Motor neuron (in vitro differentiated cells): ENCODE measurements at regions not wholly inside any gene's neighbourhood (a gene's known extent, or its start where the extent isn't known, plus 50 kb on each side); places are given as distances from the start of the nearest gene placed in this dataset.

ENCODE experiments used
- ATAC-seq, 8 experiments: fragments of 200-7000 bp; cut with Tn5 transposase; replicated peaks in 6 of 8; 2 replicates each; pipeline ENCODE4 v1.8.0; 2021; ENCODE audit warnings: mild to moderate bottlenecking in 8 of 8, moderate library complexity in 8 of 8
- H3K27ac ChIP-seq, 2 donors: fragments of 250-450 bp; sonication (Bioruptor Pico); 2 replicates each; pipeline ENCODE4 v1.9.0; 2021; ENCODE audit warnings: antibody characterized with exemption in 2 of 2, mild to moderate bottlenecking in 2 of 2, moderate library complexity in 1 of 2
- H3K4me1 ChIP-seq, 2 donors: fragments of 250-450 bp; sonication (Bioruptor Pico); replicated peaks in 1 of 2; 2 replicates each; pipeline ENCODE4 v1.6.1; 2021; ENCODE audit warnings: antibody characterized with exemption in 2 of 2, mild to moderate bottlenecking in 2 of 2, moderate library complexity in 1 of 2
- H3K4me3 ChIP-seq, 5 donors: fragments of 250-450 bp; sonication (Bioruptor Pico); 2 replicates each; pipeline ENCODE4 v1.9.0; 2021; ENCODE audit warnings: antibody characterized with exemption in 5 of 5, mild to moderate bottlenecking in 5 of 5, moderate library complexity in 4 of 5
- WGBS, 10 experiments: fragments of 450-650 bp; shearing (Covaris generic); methylation state at CpG; one replicate each; pipeline ENCODE4 v1.0.0; 2022; 5-methylcytosine and 5-hydroxymethylcytosine counted together
- in situ Hi-C, 9 experiments: fragments of 400-800 bp; cut with MboI; loops; one replicate each; pipeline ENCODE4 v1.15.0; 2021; ENCODE audit warnings: low sequenced_read_pairs in 9 of 9, low pct_unique_long_range_greater_than_20kb in 2 of 9; ENCODE audit not compliant: unreplicated experiment in 9 of 9

DNA sequence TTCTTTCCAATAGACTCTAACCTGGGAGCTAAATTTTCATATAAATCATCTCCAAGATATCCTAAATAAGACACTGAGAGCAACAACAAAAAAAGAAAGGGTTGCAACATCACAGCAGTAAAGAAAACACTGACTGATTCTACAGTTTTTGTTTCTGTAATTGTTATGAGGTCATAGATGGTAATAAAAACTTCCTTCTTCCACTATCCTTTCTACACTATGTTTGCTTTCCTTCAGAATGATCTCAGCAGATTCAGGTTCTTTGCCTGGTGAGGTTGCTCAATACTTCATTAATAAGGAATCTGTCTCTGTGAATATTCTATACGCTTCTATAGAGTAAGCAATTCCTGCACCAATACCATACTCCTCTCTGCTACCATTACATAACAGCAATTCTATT lies 835.6 kb upstream of the GRAMD2B start:
- 50 to 100% (median 100%) methylated on average over 1 of the region's 1 CpG; no CpG with 5 or more reads in 2 of the 10 experiments for WGBS, 10 experiments
- in situ Hi-C loops, result no loop called here
- ATAC-seq, result no peak
- Histone ChIP-seq H3K4me3 (no peak overlapping the region), H3K4me1 (no peaks in the 10 kb centered on the region), H3K27ac (no peak overlapping the region)

DNA sequence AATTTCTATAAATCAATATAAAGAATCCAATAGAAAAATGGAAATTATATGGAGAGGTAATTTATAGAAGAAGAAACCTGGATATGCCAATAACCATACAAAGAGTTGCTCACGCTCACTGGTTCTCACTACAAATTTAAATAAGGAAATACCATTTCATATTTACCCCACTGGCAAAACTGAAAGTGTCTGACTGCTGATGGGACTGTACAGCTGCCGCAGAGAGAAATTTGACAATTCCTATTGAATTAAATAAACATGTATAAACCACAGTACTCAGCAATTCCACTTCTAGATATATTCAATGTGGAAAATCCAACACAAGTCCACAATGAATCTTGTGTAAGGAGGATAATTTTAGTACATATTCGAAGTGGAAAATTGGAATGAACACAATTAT lies 830.4 kb upstream of the GRAMD2B start:
- no peak overlapping the region for H3K27ac ChIP-seq
- H3K4me1 ChIP-seq, result no peaks in the 10 kb centered on the region
- no peak for ATAC-seq
- in situ Hi-C loops, result no loop called here
- WGBS, 10 experiments, result 13 to 100% (median 79%) methylated on average over 1 to 3 of the region's 3 CpGs
- H3K4me3 ChIP-seq, result no peak overlapping the region

DNA sequence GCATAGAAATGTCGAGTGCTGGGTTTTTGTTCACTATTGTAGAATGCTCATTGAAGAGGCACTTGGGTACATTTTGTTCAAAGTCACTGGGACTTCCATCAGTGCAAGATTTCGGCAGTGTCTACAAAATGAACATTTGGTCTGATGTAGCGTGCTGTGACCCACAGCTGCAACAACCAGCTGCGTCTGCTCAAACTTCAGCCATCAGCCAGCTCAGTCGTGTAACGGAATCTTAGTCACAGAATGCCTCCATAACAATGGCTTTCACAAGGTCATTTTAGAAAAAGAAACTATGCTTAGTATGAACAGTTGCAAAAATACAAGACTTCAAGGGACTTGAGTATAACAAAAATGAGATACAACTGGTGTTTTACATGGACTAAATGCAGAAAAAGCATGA lies 828.1 kb upstream of the GRAMD2B start:
- 16 to 93% (median 61%) methylated on average over 1 to 6 of the region's 6 CpGs for WGBS, 10 experiments
- Histone ChIP-seq H3K4me1 (no peaks in the 10 kb centered on the region), H3K27ac (no peak overlapping the region), H3K4me3 (no peak overlapping the region)
- no peak for ATAC-seq
- in situ Hi-C loops, result no loop called here

- 74 to 100% (median 92%) methylated on average over 1 to 3 of the region's 3 CpGs; no CpG with 5 or more reads in 3 of the 10 experiments for WGBS, 10 experiments
- no peak overlapping the region for H3K27ac ChIP-seq
- H3K4me3 ChIP-seq, result no peak overlapping the region
- in situ Hi-C loops, result no loop called here
- no peak for ATAC-seq
- peaks cover 0 to 7% of the 10 kb centered on the region in 2 donors for H3K4me1 ChIP-seq
These were observed 827.4 kb upstream of the GRAMD2B start for GRCh38 chr5:125595845-125596244.

GRCh38 chr5:125597338-125597737 lies 825.9 kb upstream of the GRAMD2B start:
- H3K27ac ChIP-seq, result no peak overlapping the region
- 0 to 100% (median 88%) methylated on average over 2 of the region's 2 CpGs; no CpG with 5 or more reads in 3 of the 10 experiments for WGBS, 10 experiments
- ATAC-seq, result peak in 3 of 8 experiments; percentile 60 to 94 (median 93)
- peaks cover 0 to 9% of the 10 kb centered on the region in 2 donors for H3K4me1 ChIP-seq
- in situ Hi-C loops, result no loop called here
- H3K4me3 ChIP-seq, result no peak overlapping the region

DNA sequence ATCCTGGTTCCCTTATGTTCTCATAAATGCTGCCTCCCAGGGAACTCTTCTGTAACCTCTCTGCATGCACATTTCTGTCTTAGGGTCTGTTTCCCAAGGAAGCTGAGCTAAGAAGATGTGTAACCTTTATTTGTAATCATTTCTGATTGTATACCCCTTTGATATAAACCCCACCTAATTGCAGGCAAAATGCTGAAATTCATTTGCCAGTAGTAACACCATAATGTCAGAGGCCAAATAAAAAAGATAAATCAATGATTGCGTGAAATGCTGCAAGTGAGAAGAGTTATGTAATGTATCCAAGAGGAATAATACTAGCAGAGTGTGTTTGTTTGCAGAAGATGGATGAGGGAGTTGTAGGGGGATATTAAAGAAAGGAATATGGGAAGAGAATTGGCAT lies 822.6 kb upstream of the GRAMD2B start:
- Histone ChIP-seq H3K4me3 (no peak overlapping the region), H3K27ac (no peak overlapping the region), H3K4me1 (peaks cover 0 to 9% of the 10 kb centered on the region in 2 donors)
- in situ Hi-C loops, result no loop called here
- WGBS, 10 experiments, result 20 to 100% (median 94%) methylated on average over 1 of the region's 1 CpG; no CpG with 5 or more reads in 2 of the 10 experiments
- no peak for ATAC-seq

- H3K4me1 ChIP-seq, result peaks cover 0 to 9% of the 10 kb centered on the region in 2 donors
- in situ Hi-C loops, result no loop called here
- H3K4me3 ChIP-seq, result no peak overlapping the region
- 64 to 100% (median 93%) methylated on average over 1 to 4 of the region's 4 CpGs; no CpG with 5 or more reads in 1 of the 10 experiments for WGBS, 10 experiments
- ATAC-seq, result no peak
- no peak overlapping the region for H3K27ac ChIP-seq
These were observed 821.0 kb upstream of the GRAMD2B start for GRCh38 chr5:125602184-125602583.

- WGBS, 10 experiments, result 81 to 100% (median 94%) methylated on average over 1 to 3 of the region's 3 CpGs; no CpG with 5 or more reads in 1 of the 10 experiments
- Histone ChIP-seq H3K4me3 (no peak overlapping the region), H3K4me1 (peaks cover 0 to 9% of the 10 kb centered on the region in 2 donors), H3K27ac (no peak overlapping the region)
- in situ Hi-C loops, result no loop called here
- no peak for ATAC-seq
These were observed 819.9 kb upstream of the GRAMD2B start for GRCh38 chr5:125603321-125603720.

GRCh38 chr5:125604104-125604503 lies 819.1 kb upstream of the GRAMD2B start:
- in situ Hi-C loops, result no loop called here
- 60 to 100% (median 92%) methylated on average over 1 to 3 of the region's 3 CpGs for WGBS, 10 experiments
- no peak overlapping the region for H3K4me3 ChIP-seq
- no peak for ATAC-seq
- no peak overlapping the region for H3K27ac ChIP-seq
- H3K4me1 ChIP-seq, result peaks cover 0 to 9% of the 10 kb centered on the region in 2 donors

GRCh38 chr5:125607018-125607417 lies 816.2 kb upstream of the GRAMD2B start:
- ATAC-seq, result no peak
- 10 to 100% (median 67%) methylated on average over 1 to 2 of the region's 2 CpGs; no CpG with 5 or more reads in 3 of the 10 experiments for WGBS, 10 experiments
- in situ Hi-C loops, result no loop called here
- H3K4me1 ChIP-seq, result peaks cover 2 to 10% of the 10 kb centered on the region in 2 donors
- H3K4me3 ChIP-seq, result no peak overlapping the region
- H3K27ac ChIP-seq, result no peak overlapping the region

GRCh38 chr5:125609011-125609410 lies 814.2 kb upstream of the GRAMD2B start:
- no peak overlapping the region for H3K27ac ChIP-seq
- H3K4me1 ChIP-seq, result peaks cover 10 to 24% of the 10 kb centered on the region in 2 donors
- WGBS, 10 experiments, result 67 to 100% (median 100%) methylated on average over 1 of the region's 1 CpG; no CpG with 5 or more reads in 7 of the 10 experiments
- no peak for ATAC-seq
- no peak overlapping the region for H3K4me3 ChIP-seq
- in situ Hi-C loops, result no loop called here

GRCh38 chr5:125610892-125611291 lies 812.3 kb upstream of the GRAMD2B start:
- H3K27ac ChIP-seq, result no peak overlapping the region
- 32 to 100% (median 85%) methylated on average over 1 to 2 of the region's 2 CpGs for WGBS, 10 experiments
- peaks cover 10 to 24% of the 10 kb centered on the region in 2 donors for H3K4me1 ChIP-seq
- ATAC-seq, result no peak
- in situ Hi-C loops, result no loop called here
- no peak overlapping the region for H3K4me3 ChIP-seq

DNA sequence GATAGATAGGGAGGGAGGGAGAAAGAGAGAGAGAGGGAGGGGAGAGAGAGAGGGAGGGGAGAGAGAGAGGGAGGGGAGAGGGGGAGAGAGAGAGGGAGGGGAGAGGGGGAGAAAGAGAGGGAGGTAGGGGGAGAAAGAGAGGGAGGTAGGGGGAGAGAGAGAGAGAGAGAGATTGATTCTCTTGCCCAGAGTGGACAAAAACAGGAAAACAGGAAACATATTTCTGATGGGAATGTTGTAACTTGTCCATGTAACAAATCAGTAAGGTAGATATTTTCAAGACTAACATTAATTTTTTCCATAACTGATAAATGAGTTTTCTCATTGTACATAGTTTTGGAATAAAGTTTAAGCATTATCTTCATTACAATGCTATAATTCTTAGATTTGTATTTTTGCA lies 811.7 kb upstream of the GRAMD2B start:
- Histone ChIP-seq H3K27ac (no peak overlapping the region), H3K4me3 (no peak overlapping the region), H3K4me1 (peaks cover 10 to 24% of the 10 kb centered on the region in 2 donors)
- no peak for ATAC-seq
- in situ Hi-C loops, result no loop called here

DNA sequence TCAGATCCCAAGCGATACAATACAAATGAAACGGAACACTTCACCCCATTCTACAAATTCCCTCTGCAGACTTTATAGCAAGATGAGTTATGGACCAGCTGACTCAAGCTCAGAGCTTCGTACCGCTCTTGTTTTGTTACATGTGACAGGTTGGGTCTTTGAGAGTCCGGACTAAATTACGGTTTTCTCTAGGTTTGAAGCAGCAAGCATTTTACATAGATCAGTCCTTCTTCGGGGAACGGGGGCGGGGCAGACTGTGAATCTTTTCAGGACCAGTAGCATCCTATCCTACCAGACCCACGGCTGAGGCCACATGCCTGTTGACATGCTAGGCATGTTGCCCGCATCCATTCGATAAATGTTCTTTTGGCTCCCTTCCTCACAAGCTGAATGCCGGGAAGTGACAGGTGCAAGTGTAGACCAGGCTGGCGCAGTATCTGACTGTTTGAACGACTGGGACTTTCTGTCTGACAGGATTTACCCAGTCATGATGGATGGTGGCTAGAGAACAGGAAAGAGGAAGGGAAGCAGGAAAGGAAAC lies 811.0 kb upstream of the GRAMD2B start:
- in situ Hi-C loops, result no loop called here
- Histone ChIP-seq H3K4me1 (peaks cover 10 to 24% of the 10 kb centered on the region in 2 donors), H3K27ac (no peak overlapping the region), H3K4me3 (peak overlapping the region in 2 of 5 donors; percentile 0 to 12)
- peak in 5 of 8 experiments; percentile 87 to 90 (median 89) for ATAC-seq
- whole genome bisulfite sequencing, 10 experiments, result 0 to 89% (median 59%) methylated on average over 1 to 13 of the region's 15 CpGs
